Osteocyte (in vitro differentiated cells): ENCODE measurements at regions not wholly inside any gene's neighbourhood (a gene's known extent, or its start where the extent isn't known, plus 50 kb on each side); places are given as distances from the start of the nearest gene placed in this dataset.

Experiments
- DNase-seq: peaks from one replicate; pipeline ENCODE4 v3.0.0; 2021; ENCODE audit warnings: mixed read lengths; ENCODE audit not compliant: unreplicated experiment; ENCODE audit errors: extremely low spot score
- H3K27ac Mint-ChIP-seq: one replicate; pipeline ENCODE4 v1.8.0; 2021; ENCODE audit warnings: mild to moderate bottlenecking, mixed read lengths; ENCODE audit not compliant: unreplicated experiment
- H3K27me3 Mint-ChIP-seq: one replicate; pipeline ENCODE4 v1.8.0; 2021; ENCODE audit warnings: mixed read lengths; ENCODE audit not compliant: unreplicated experiment
- H3K36me3 Mint-ChIP-seq: one replicate; pipeline ENCODE4 v1.8.0; 2021; ENCODE audit warnings: mixed read lengths; ENCODE audit not compliant: unreplicated experiment
- H3K4me1 Mint-ChIP-seq: one replicate; pipeline ENCODE4 v1.8.0; 2021; ENCODE audit warnings: mixed read lengths; ENCODE audit not compliant: unreplicated experiment
- H3K4me3 Mint-ChIP-seq: one replicate; pipeline ENCODE4 v1.8.0; 2021; ENCODE audit warnings: mild to moderate bottlenecking, moderate library complexity, mixed read lengths; ENCODE audit not compliant: unreplicated experiment
- H3K9me3 Mint-ChIP-seq: one replicate; pipeline ENCODE4 v1.8.0; 2021; ENCODE audit warnings: mixed read lengths; ENCODE audit not compliant: unreplicated experiment
- TF ChIP-seq, protein P1 (sequence below): fragments of 200-600 bp; sonication (generic); IDR thresholded peaks from 2 replicates; pipeline ENCODE4 v1.5.0; 2021; ENCODE audit warnings: antibody characterized with exemption, mild to moderate bottlenecking, moderate library complexity

GRCh38 chr20:52675375-52675774 lies 296.8 kb upstream of the TSHZ2 start:
- H3K36me3 Mint-ChIP-seq: no peaks in the 10 kb centered on the region
- H3K27me3 Mint-ChIP-seq: no peaks in the 10 kb centered on the region
- no peaks in the 10 kb centered on the region for H3K4me1 Mint-ChIP-seq
- no peak for DNase-seq
- H3K9me3 Mint-ChIP-seq: peaks cover 35% of the 10 kb centered on the region
- H3K4me3 Mint-ChIP-seq: no peak overlapping the region
- TF ChIP-seq, protein P1, sequence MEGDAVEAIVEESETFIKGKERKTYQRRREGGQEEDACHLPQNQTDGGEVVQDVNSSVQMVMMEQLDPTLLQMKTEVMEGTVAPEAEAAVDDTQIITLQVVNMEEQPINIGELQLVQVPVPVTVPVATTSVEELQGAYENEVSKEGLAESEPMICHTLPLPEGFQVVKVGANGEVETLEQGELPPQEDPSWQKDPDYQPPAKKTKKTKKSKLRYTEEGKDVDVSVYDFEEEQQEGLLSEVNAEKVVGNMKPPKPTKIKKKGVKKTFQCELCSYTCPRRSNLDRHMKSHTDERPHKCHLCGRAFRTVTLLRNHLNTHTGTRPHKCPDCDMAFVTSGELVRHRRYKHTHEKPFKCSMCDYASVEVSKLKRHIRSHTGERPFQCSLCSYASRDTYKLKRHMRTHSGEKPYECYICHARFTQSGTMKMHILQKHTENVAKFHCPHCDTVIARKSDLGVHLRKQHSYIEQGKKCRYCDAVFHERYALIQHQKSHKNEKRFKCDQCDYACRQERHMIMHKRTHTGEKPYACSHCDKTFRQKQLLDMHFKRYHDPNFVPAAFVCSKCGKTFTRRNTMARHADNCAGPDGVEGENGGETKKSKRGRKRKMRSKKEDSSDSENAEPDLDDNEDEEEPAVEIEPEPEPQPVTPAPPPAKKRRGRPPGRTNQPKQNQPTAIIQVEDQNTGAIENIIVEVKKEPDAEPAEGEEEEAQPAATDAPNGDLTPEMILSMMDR: no peak
- no peak overlapping the region for H3K27ac Mint-ChIP-seq

- H3K27me3 Mint-ChIP-seq: no peaks in the 10 kb centered on the region
- no peak overlapping the region for H3K4me3 Mint-ChIP-seq
- DNase-seq: no peak
- no peaks in the 10 kb centered on the region for H3K36me3 Mint-ChIP-seq
- TF ChIP-seq, protein P1: no peak
- peaks cover 10% of the 10 kb centered on the region for H3K9me3 Mint-ChIP-seq
- H3K27ac Mint-ChIP-seq: no peak overlapping the region
- H3K4me1 Mint-ChIP-seq: no peaks in the 10 kb centered on the region
These were observed 303.5 kb upstream of the TSHZ2 start for GRCh38 chr20:52668626-52669025.

DNA sequence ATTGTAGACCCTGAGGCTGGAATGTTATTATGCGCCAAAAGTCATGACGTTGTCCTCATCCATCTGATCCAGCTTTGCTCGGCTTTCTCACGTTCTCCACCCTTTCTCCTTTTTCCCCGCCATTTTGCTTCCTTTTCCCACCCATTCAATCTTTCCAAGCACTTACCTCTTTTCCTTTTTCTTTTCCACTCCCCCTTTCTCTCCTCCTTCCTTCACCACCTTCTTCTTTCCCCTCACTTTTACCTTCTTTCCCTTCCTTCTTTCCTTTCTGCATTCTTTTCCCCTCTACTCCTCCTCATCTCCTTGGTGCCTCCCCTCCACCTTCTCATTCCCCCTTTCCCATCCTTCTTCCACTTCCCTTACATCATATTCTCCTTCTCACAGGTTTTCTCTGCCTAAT lies 304.8 kb upstream of the TSHZ2 start:
- H3K27ac Mint-ChIP-seq: no peak overlapping the region
- H3K4me1 Mint-ChIP-seq: no peaks in the 10 kb centered on the region
- H3K36me3 Mint-ChIP-seq: no peaks in the 10 kb centered on the region
- DNase-seq: no peak
- H3K9me3 Mint-ChIP-seq: peaks cover 8% of the 10 kb centered on the region
- H3K27me3 Mint-ChIP-seq: no peaks in the 10 kb centered on the region
- TF ChIP-seq, protein P1: no peak
- no peak overlapping the region for H3K4me3 Mint-ChIP-seq

DNA sequence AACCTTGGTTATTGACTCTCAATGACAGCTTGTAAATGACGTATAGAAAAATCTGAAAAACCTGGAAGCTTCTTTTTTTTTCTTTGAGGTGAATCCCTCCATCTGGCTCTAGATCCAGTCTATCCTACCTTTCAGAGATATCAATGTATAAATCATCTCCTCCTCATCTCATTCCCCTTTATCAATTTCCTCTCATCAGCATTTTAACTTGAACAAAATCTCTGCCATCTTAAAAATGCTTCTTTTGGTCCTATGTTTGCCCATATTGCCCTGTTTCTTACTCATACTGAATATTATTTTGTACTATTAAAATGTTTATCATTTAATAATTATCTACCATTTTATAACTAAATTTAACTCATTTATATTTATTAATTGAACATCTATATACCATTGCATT lies 306.7 kb upstream of the TSHZ2 start:
- H3K4me1 Mint-ChIP-seq: no peaks in the 10 kb centered on the region
- H3K27ac Mint-ChIP-seq: no peak overlapping the region
- DNase-seq: no peak
- H3K27me3 Mint-ChIP-seq: no peaks in the 10 kb centered on the region
- TF ChIP-seq, protein P1: no peak
- no peak overlapping the region for H3K4me3 Mint-ChIP-seq
- no peaks in the 10 kb centered on the region for H3K36me3 Mint-ChIP-seq
- peaks cover under 1% of the 10 kb centered on the region for H3K9me3 Mint-ChIP-seq

- DNase-seq: no peak
- Mint-ChIP-seq H3K36me3 (no peaks in the 10 kb centered on the region), H3K4me3 (no peak overlapping the region), H3K9me3 (peaks cover 17% of the 10 kb centered on the region), H3K4me1 (no peaks in the 10 kb centered on the region), H3K27me3 (no peaks in the 10 kb centered on the region), H3K27ac (no peak overlapping the region)
- TF ChIP-seq, protein P1: no peak
These were observed 316.8 kb upstream of the TSHZ2 start for GRCh38 chr20:52655395-52655794.
